ENCODE measurements at regions not wholly inside any gene's neighbourhood (a gene's known extent, or its start where the extent isn't known, plus 50 kb on each side); places are given as distances from the start of the nearest gene placed in this dataset.
"Not testable (repeated sequence)": the region's sequence is repeated elsewhere in the genome, so short reads cannot be mapped to it uniquely, and the experiment has no call there.

- no peak for DNase-seq (ENCODE audit: low read depth, low spot score)
- in situ Hi-C loops (cut with HindIII; ENCODE audit: low pct_unique_long_range_greater_than_20kb, low sequenced_read_pairs): no loop called here
Observed at GRCh38 chr6:155648301-155648700, 192.7 kb upstream of the NOX3 start.

GRCh38 chr6:155647354-155647753, 191.7 kb upstream of the NOX3 start:
- in situ Hi-C loops (cut with HindIII; ENCODE audit: low pct_unique_long_range_greater_than_20kb, low sequenced_read_pairs): no loop called here
- DNase-seq (ENCODE audit: low read depth, low spot score): no peak

- DNase-seq (ENCODE audit: low read depth, low spot score): no peak
- in situ Hi-C loops (cut with HindIII; ENCODE audit: low pct_unique_long_range_greater_than_20kb, low sequenced_read_pairs): no loop called here
Observed at GRCh38 chr6:155646443-155646842, 190.8 kb upstream of the NOX3 start.

GRCh38 chr6:155645325-155645724, 189.7 kb upstream of the NOX3 start:
- DNase-seq (ENCODE audit: low read depth, low spot score): no peak
- in situ Hi-C loops (cut with HindIII; ENCODE audit: low pct_unique_long_range_greater_than_20kb, low sequenced_read_pairs): no loop called here

GRCh38 chr6:155641603-155642002, 186.0 kb upstream of the NOX3 start:
- DNase-seq (ENCODE audit: low read depth, low spot score): no peak
- in situ Hi-C loops (cut with HindIII; ENCODE audit: low pct_unique_long_range_greater_than_20kb, low sequenced_read_pairs): no loop called here

GRCh38 chr6:155638200-155638599, 182.6 kb upstream of the NOX3 start:
- DNase-seq (ENCODE audit: low read depth, low spot score): no peak
- in situ Hi-C loops (cut with HindIII; ENCODE audit: low pct_unique_long_range_greater_than_20kb, low sequenced_read_pairs): no loop called here

- in situ Hi-C loops (cut with HindIII; ENCODE audit: low pct_unique_long_range_greater_than_20kb, low sequenced_read_pairs): no loop called here
Observed at GRCh38 chr6:155635416-155635815, 179.8 kb upstream of the NOX3 start.

GRCh38 chr6:155630085-155630484, 174.4 kb upstream of the NOX3 start:
- in situ Hi-C loops (cut with HindIII; ENCODE audit: low pct_unique_long_range_greater_than_20kb, low sequenced_read_pairs): no loop called here
- DNase-seq (ENCODE audit: low read depth, low spot score): no peak

More at GRCh38 chr6:155635416-155635815, 179.8 kb upstream of the NOX3 start:
- DNase-seq (ENCODE audit: low read depth, low spot score): no peak

GRCh38 chr6:155629652-155630051, 174.0 kb upstream of the NOX3 start:
- no peak for DNase-seq (ENCODE audit: low read depth, low spot score)
- in situ Hi-C loops (cut with HindIII; ENCODE audit: low pct_unique_long_range_greater_than_20kb, low sequenced_read_pairs): no loop called here

- no peak for DNase-seq (ENCODE audit: low read depth, low spot score)
- in situ Hi-C loops (cut with HindIII; ENCODE audit: low pct_unique_long_range_greater_than_20kb, low sequenced_read_pairs): no loop called here
Observed at GRCh38 chr6:155628306-155628705, 172.7 kb upstream of the NOX3 start.

- in situ Hi-C loops (cut with HindIII; ENCODE audit: low pct_unique_long_range_greater_than_20kb, low sequenced_read_pairs); DNase-seq (ENCODE audit: low read depth, low spot score): not testable (repeated sequence)
Observed at GRCh38 chr6:155627722-155628212, 172.1 kb upstream of the NOX3 start.

GRCh38 chr6:155623450-155624178, 168.0 kb upstream of the NOX3 start:
- in situ Hi-C loops (cut with HindIII; ENCODE audit: low pct_unique_long_range_greater_than_20kb, low sequenced_read_pairs): no loop called here
- no peak for DNase-seq (ENCODE audit: low read depth, low spot score)

GRCh38 chr6:155614606-155615005, 159.0 kb upstream of the NOX3 start:
- in situ Hi-C loops (cut with HindIII; ENCODE audit: low pct_unique_long_range_greater_than_20kb, low sequenced_read_pairs): no loop called here
- no peak for DNase-seq (ENCODE audit: low read depth, low spot score)

GRCh38 chr6:155611742-155612141, 156.1 kb upstream of the NOX3 start:
- no peak for DNase-seq (ENCODE audit: low read depth, low spot score)
- in situ Hi-C loops (cut with HindIII; ENCODE audit: low pct_unique_long_range_greater_than_20kb, low sequenced_read_pairs): no loop called here

GRCh38 chr6:155604991-155605390, 149.4 kb upstream of the NOX3 start:
- no peak for DNase-seq (ENCODE audit: low read depth, low spot score)
- in situ Hi-C loops (cut with HindIII; ENCODE audit: low pct_unique_long_range_greater_than_20kb, low sequenced_read_pairs): no loop called here

GRCh38 chr6:155599561-155599960, 143.9 kb upstream of the NOX3 start:
- in situ Hi-C loops (cut with HindIII; ENCODE audit: low pct_unique_long_range_greater_than_20kb, low sequenced_read_pairs): no loop called here
- DNase-seq (ENCODE audit: low read depth, low spot score): no peak

GRCh38 chr6:155599160-155599559, 143.5 kb upstream of the NOX3 start:
- in situ Hi-C loops (cut with HindIII; ENCODE audit: low pct_unique_long_range_greater_than_20kb, low sequenced_read_pairs): no loop called here
- DNase-seq (ENCODE audit: low read depth, low spot score): no peak

- no peak for DNase-seq (ENCODE audit: low read depth, low spot score)
- in situ Hi-C loops (cut with HindIII; ENCODE audit: low pct_unique_long_range_greater_than_20kb, low sequenced_read_pairs): no loop called here
Observed at GRCh38 chr6:155595284-155595683, 139.6 kb upstream of the NOX3 start.

- DNase-seq (ENCODE audit: low read depth, low spot score): no peak
- in situ Hi-C loops (cut with HindIII; ENCODE audit: low pct_unique_long_range_greater_than_20kb, low sequenced_read_pairs): no loop called here
Observed at GRCh38 chr6:155591741-155592140, 136.1 kb upstream of the NOX3 start.

GRCh38 chr6:155589190-155589589, 133.6 kb upstream of the NOX3 start:
- DNase-seq (ENCODE audit: low read depth, low spot score): no peak
- in situ Hi-C loops (cut with HindIII; ENCODE audit: low pct_unique_long_range_greater_than_20kb, low sequenced_read_pairs): no loop called here
